ENCODE measurements at regions not wholly inside any gene's neighbourhood (a gene's known extent, or its start where the extent isn't known, plus 50 kb on each side); places are given as distances from the start of the nearest gene placed in this dataset.

- TF ChIP-seq CTCF (conservative IDR thresholded peaks at IDR 0.05; ENCODE audit: low read length), result no peak
- no peak overlapping the region for H3K4me3 ChIP-seq (ENCODE audit: low read length)
- no peak for DNase-seq (ENCODE audit: low read depth)
Observed at GRCh38 chr11:80084608-80085007, 643.8 kb upstream of the TENM4 start.

GRCh38 chr11:80083531-80083951 is 642.7 kb upstream of the TENM4 start:
- H3K4me3 ChIP-seq (ENCODE audit: low read length), result no peak overlapping the region
- TF ChIP-seq CTCF (conservative IDR thresholded peaks at IDR 0.05; ENCODE audit: low read length), result no peak
- no peak for DNase-seq (ENCODE audit: low read depth)

- H3K4me3 ChIP-seq (ENCODE audit: low read length), result no peak overlapping the region
- TF ChIP-seq CTCF (conservative IDR thresholded peaks at IDR 0.05; ENCODE audit: low read length), result no peak
- DNase-seq (ENCODE audit: low read depth), result no peak
Observed at GRCh38 chr11:80082406-80082805, 641.6 kb upstream of the TENM4 start.

GRCh38 chr11:80077113-80077512 is 636.3 kb upstream of the TENM4 start:
- H3K4me3 ChIP-seq (ENCODE audit: low read length), result no peak overlapping the region
- no peak for TF ChIP-seq CTCF (conservative IDR thresholded peaks at IDR 0.05; ENCODE audit: low read length)
- DNase-seq (ENCODE audit: low read depth), result no peak

- no peak for DNase-seq (ENCODE audit: low read depth)
- no peak for TF ChIP-seq CTCF (conservative IDR thresholded peaks at IDR 0.05; ENCODE audit: low read length)
- H3K4me3 ChIP-seq (ENCODE audit: low read length), result no peak overlapping the region
Observed at GRCh38 chr11:80074837-80075236, 634.0 kb upstream of the TENM4 start.

- H3K4me3 ChIP-seq (ENCODE audit: low read length), result no peak overlapping the region
- TF ChIP-seq CTCF (conservative IDR thresholded peaks at IDR 0.05; ENCODE audit: low read length), result no peak
- DNase-seq (ENCODE audit: low read depth), result no peak
Observed at GRCh38 chr11:80066291-80066690, 625.5 kb upstream of the TENM4 start.

GRCh38 chr11:80065086-80065485 is 624.3 kb upstream of the TENM4 start:
- no peak for DNase-seq (ENCODE audit: low read depth)
- TF ChIP-seq CTCF (conservative IDR thresholded peaks at IDR 0.05; ENCODE audit: low read length), result no peak
- no peak overlapping the region for H3K4me3 ChIP-seq (ENCODE audit: low read length)
